ENCODE measurements at regions not wholly inside any gene's neighbourhood (a gene's known extent, or its start where the extent isn't known, plus 50 kb on each side); places are given as distances from the start of the nearest gene placed in this dataset.

DNA sequence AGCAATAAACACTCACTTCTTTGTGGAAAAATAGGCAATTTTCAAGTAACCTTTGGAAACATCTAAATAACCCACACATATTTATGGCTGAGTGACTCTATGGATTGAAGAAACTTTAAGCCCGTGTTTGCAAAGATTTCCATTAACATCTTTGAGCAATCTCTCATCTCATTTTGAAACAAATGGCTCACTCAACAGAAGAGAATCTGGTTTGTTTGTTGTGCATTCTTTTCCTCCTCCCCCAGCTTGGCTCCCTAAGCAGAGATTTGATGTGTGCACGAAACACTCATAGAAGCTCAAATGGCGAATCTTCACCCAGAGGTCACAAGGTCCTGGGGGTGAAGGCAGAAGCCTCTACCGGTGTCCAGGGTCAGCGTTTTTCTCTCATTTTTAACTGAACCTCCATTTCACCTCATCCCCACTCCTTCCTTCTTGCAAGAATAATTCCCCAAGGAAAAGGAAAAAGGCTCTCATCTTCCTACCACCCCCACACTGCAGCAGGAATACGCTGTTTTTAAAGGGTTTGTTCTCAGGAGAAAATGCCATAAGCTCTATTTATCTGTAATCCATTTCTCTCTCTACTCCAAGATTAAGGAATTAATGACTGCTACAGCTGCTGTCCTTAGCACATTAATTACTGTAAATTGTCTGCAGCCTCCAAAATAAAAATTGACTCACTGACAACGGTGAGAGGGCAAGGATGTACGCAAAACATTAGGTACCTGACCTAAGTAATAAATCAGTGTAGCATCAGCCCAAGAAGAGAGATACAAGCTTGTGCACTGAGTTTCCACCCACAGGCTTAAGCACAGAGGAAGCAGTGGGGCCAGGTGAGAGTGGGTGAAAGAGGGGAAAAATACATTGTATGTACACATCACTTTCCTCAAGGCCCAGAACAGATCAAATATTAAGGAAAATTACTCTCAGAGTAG is 307.6 kb upstream of the NOCT start:
- H3K27me3 ChIP-seq (ENCODE audit: control insufficient read depth, insufficient read depth, low read length) = peaks cover 2% of the 10 kb centered on the region
- TF ChIP-seq, protein P1, sequence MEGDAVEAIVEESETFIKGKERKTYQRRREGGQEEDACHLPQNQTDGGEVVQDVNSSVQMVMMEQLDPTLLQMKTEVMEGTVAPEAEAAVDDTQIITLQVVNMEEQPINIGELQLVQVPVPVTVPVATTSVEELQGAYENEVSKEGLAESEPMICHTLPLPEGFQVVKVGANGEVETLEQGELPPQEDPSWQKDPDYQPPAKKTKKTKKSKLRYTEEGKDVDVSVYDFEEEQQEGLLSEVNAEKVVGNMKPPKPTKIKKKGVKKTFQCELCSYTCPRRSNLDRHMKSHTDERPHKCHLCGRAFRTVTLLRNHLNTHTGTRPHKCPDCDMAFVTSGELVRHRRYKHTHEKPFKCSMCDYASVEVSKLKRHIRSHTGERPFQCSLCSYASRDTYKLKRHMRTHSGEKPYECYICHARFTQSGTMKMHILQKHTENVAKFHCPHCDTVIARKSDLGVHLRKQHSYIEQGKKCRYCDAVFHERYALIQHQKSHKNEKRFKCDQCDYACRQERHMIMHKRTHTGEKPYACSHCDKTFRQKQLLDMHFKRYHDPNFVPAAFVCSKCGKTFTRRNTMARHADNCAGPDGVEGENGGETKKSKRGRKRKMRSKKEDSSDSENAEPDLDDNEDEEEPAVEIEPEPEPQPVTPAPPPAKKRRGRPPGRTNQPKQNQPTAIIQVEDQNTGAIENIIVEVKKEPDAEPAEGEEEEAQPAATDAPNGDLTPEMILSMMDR (IDR thresholded peaks at IDR 0.05; ENCODE audit: insufficient read depth, low read length, severe bottlenecking) = no peak
- FAIRE-seq (no peak), DNase-seq (ENCODE audit: low read depth) (no peak)
- no peaks in the 10 kb centered on the region for H3K36me3 ChIP-seq (ENCODE audit: control insufficient read depth, insufficient read depth, low read length)
- H3K4me3 ChIP-seq (ENCODE audit: low read depth, low read length) = no peak overlapping the region

DNA sequence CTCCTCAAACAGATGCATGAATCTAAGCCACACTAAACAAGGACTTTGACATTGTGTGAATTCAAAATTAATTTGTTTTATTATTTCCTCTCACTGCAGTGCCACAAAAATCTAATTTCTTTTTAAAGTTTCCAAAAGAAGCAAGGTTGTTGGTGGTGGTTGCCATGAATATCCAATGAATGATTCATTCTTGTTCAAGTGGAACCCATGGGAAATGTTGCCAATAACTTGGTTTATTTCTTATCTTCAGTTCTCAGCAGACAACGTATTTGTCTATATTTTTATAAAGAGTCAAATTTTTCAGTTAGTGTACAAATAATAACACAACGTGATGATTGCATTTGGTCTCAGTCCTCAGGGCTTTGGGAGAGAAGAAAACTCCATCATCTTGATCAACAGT is 309.4 kb upstream of the NOCT start:
- FAIRE-seq (no peak), DNase-seq (ENCODE audit: low read depth) (no peak)
- Histone ChIP-seq H3K27me3 (ENCODE audit: control insufficient read depth, insufficient read depth, low read length) (peaks cover 2% of the 10 kb centered on the region), H3K4me3 (ENCODE audit: low read depth, low read length) (no peak overlapping the region), H3K36me3 (ENCODE audit: control insufficient read depth, insufficient read depth, low read length) (no peaks in the 10 kb centered on the region)
- TF ChIP-seq, protein P1 (IDR thresholded peaks at IDR 0.05; ENCODE audit: insufficient read depth, low read length, severe bottlenecking) = no peak

DNA sequence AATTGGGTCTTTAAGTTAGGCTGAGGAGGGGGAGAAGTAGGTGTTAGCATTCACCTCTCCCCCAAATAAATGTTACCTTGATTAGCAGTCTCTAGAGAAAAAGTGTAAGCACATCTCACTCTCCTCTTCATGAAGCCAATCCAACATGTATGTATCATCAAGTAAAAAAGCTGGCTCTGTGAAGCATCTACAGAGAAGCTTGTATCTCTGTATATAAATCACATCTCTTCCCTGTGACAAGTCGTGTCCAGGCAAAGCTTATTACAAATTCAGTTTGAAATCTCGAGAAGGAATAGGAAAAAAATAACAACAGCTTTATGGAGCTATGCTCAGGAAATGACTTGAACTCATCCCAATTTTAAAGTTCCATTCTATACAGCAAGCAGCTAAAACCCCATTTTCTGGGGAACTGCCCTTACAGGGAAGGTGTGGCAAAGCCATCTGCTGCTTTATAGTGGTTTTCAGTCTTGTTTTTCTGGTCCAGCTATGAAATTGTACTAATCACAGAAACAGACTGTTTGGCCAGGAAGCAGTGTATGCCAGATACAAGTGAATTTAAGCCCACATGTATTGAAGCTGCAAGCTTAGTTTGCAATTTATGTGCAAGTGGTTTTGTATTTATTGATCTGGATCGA is 313.3 kb upstream of the NOCT start:
- Histone ChIP-seq H3K4me3 (ENCODE audit: low read depth, low read length) (no peak overlapping the region), H3K27me3 (ENCODE audit: control insufficient read depth, insufficient read depth, low read length) (peaks cover 2% of the 10 kb centered on the region), H3K36me3 (ENCODE audit: control insufficient read depth, insufficient read depth, low read length) (no peaks in the 10 kb centered on the region)
- FAIRE-seq (no peak), DNase-seq (ENCODE audit: low read depth) (no peak)
- TF ChIP-seq, protein P1 (IDR thresholded peaks at IDR 0.05; ENCODE audit: insufficient read depth, low read length, severe bottlenecking) = no peak

DNA sequence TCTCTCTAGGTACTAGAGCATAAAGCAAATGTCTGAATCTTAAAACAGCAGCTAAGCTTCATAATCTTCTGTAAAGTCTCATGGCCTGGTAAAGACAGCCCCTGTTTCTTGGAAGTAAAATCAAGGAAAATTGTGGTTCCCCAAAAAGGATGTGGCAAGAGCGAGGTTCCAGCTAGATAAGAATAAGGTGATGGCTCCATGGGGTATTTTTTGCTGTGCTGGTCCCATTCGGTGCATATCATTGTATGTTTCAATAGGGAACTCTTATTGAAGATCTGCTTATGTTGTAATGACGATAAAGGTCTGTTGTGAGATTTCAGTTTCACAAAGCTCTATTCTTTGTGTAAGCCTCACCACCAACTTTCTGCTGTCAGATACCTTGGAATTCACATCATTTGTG is 316.9 kb upstream of the NOCT start:
- Histone ChIP-seq H3K27me3 (ENCODE audit: control insufficient read depth, insufficient read depth, low read length) (no peaks in the 10 kb centered on the region), H3K4me3 (ENCODE audit: low read depth, low read length) (no peak overlapping the region), H3K36me3 (ENCODE audit: control insufficient read depth, insufficient read depth, low read length) (no peaks in the 10 kb centered on the region)
- TF ChIP-seq, protein P1 (IDR thresholded peaks at IDR 0.05; ENCODE audit: insufficient read depth, low read length, severe bottlenecking) = no peak
- FAIRE-seq (no peak), DNase-seq (ENCODE audit: low read depth) (no peak)

DNA sequence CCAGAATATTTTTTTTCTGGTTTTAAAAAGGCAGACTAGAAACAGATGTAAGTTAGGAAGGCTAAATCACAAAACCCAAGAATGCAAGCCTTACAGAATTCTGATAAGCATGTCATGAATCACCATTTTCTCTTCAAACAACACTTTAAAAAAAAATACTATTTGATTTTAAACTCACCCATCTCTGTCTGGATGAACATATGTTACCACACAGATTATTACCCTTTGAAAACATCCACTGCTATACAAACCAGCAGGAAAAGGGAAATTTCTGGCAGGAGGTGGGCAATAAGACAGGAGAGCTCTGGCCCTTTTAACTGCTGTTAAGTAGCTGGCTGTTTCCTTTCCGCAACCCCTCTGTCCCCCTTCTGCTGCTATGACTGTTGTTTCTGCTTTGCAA is 317.7 kb upstream of the NOCT start:
- Histone ChIP-seq H3K4me3 (ENCODE audit: low read depth, low read length) (no peak overlapping the region), H3K27me3 (ENCODE audit: control insufficient read depth, insufficient read depth, low read length) (no peaks in the 10 kb centered on the region), H3K36me3 (ENCODE audit: control insufficient read depth, insufficient read depth, low read length) (no peaks in the 10 kb centered on the region)
- TF ChIP-seq, protein P1 (IDR thresholded peaks at IDR 0.05; ENCODE audit: insufficient read depth, low read length, severe bottlenecking) = no peak
- no peak for DNase-seq (ENCODE audit: low read depth)
- no peak for FAIRE-seq
